ENCODE measurements at regions not wholly inside any gene's neighbourhood (a gene's known extent, or its start where the extent isn't known, plus 50 kb on each side); places are given as distances from the start of the nearest gene placed in this dataset.

DNA sequence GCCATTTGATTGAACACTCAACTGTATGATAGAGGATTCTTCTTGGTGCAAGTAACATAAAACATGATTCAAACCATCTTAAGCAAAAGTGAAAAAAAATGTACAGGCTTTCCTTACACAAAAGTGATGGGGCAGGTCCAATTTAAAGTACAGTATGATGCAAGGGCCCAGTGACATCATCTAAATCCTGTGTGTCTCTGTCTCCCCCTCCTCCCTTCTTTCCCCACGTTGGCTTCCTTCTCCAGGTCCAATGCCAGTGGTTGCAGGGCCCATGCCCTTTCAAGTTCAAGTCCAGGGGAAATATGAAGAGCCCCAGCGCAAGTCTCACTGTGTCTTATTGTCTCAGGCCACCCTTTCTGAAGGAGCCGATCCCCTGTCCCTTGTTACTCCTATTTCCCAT lies 332.3 kb downstream of the SHQ1 start:
- no peak for TF ChIP-seq EZH2phosphoT487 (conservative IDR thresholded peaks at IDR 0.05; ENCODE audit: low read length)
- TF ChIP-seq, protein P1, sequence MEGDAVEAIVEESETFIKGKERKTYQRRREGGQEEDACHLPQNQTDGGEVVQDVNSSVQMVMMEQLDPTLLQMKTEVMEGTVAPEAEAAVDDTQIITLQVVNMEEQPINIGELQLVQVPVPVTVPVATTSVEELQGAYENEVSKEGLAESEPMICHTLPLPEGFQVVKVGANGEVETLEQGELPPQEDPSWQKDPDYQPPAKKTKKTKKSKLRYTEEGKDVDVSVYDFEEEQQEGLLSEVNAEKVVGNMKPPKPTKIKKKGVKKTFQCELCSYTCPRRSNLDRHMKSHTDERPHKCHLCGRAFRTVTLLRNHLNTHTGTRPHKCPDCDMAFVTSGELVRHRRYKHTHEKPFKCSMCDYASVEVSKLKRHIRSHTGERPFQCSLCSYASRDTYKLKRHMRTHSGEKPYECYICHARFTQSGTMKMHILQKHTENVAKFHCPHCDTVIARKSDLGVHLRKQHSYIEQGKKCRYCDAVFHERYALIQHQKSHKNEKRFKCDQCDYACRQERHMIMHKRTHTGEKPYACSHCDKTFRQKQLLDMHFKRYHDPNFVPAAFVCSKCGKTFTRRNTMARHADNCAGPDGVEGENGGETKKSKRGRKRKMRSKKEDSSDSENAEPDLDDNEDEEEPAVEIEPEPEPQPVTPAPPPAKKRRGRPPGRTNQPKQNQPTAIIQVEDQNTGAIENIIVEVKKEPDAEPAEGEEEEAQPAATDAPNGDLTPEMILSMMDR (IDR thresholded peaks at IDR 0.05; ENCODE audit: insufficient read depth, low read length, poor library complexity, severe bottlenecking) = no peak

Data from SU-DHL-6 (cell line).